IPS-18a (cell line): ENCODE measurements at regions not wholly inside any gene's neighbourhood (a gene's known extent, or its start where the extent isn't known, plus 50 kb on each side); places are given as distances from the start of the nearest gene placed in this dataset.

Experiments
- H3K27ac ChIP-seq: one replicate; pipeline ENCODE4 v1.5.1; 2013; ENCODE audit warnings: low read length
- H3K27me3 ChIP-seq: one replicate; pipeline ENCODE4 v1.6.1; 2013; ENCODE audit warnings: mild to moderate bottlenecking, low read length; ENCODE audit not compliant: control insufficient read depth, insufficient read depth
- H3K36me3 ChIP-seq: one replicate; pipeline ENCODE4 v1.6.1; 2013; ENCODE audit warnings: low read depth, low read length; ENCODE audit not compliant: control insufficient read depth
- H3K4me1 ChIP-seq: one replicate; pipeline ENCODE4 v1.6.1; 2013; ENCODE audit warnings: low read depth, low read length; ENCODE audit not compliant: control insufficient read depth
- H3K4me3 ChIP-seq: one replicate; pipeline ENCODE4 v1.5.1; 2013; ENCODE audit warnings: low read length
- H3K9ac ChIP-seq: one replicate; pipeline ENCODE4 v1.6.1; 2013; ENCODE audit warnings: mild to moderate bottlenecking, low read length, moderate library complexity
- H3K9me3 ChIP-seq: one replicate; pipeline ENCODE4 v1.6.1; 2013; ENCODE audit warnings: low read depth, low read length; ENCODE audit not compliant: control insufficient read depth

GRCh38 chr6:90780778-90781177, 193.9 kb upstream of the MAP3K7 start:
- H3K9me3 ChIP-seq = no peaks in the 10 kb centered on the region
- H3K36me3 ChIP-seq = no peaks in the 10 kb centered on the region
- H3K4me3 ChIP-seq = no peak overlapping the region
- no peak overlapping the region for H3K27ac ChIP-seq
- no peaks in the 10 kb centered on the region for H3K27me3 ChIP-seq
- no peak overlapping the region for H3K9ac ChIP-seq
- H3K4me1 ChIP-seq = peaks cover 17% of the 10 kb centered on the region

- Histone ChIP-seq H3K4me3 (no peak overlapping the region), H3K27ac (no peak overlapping the region), H3K36me3 (no peaks in the 10 kb centered on the region), H3K9me3 (no peaks in the 10 kb centered on the region), H3K27me3 (no peaks in the 10 kb centered on the region), H3K9ac (no peak overlapping the region), H3K4me1 (peaks cover 17% of the 10 kb centered on the region)
Measured at GRCh38 chr6:90780141-90780540, 193.3 kb upstream of the MAP3K7 start.

- H3K27me3 ChIP-seq = no peaks in the 10 kb centered on the region
- no peak overlapping the region for H3K4me3 ChIP-seq
- no peaks in the 10 kb centered on the region for H3K36me3 ChIP-seq
- H3K9ac ChIP-seq = no peak overlapping the region
- peaks cover 17% of the 10 kb centered on the region for H3K4me1 ChIP-seq
- no peaks in the 10 kb centered on the region for H3K9me3 ChIP-seq
- H3K27ac ChIP-seq = no peak overlapping the region
Measured at GRCh38 chr6:90778417-90779203, 191.7 kb upstream of the MAP3K7 start.

- H3K9ac ChIP-seq = no peak overlapping the region
- H3K36me3 ChIP-seq = no peaks in the 10 kb centered on the region
- no peak overlapping the region for H3K27ac ChIP-seq
- no peak overlapping the region for H3K4me3 ChIP-seq
- H3K4me1 ChIP-seq = no peaks in the 10 kb centered on the region
- no peaks in the 10 kb centered on the region for H3K9me3 ChIP-seq
- no peaks in the 10 kb centered on the region for H3K27me3 ChIP-seq
Measured at GRCh38 chr6:90770778-90771177, 183.9 kb upstream of the MAP3K7 start.

- H3K9ac ChIP-seq = no peak overlapping the region
- no peaks in the 10 kb centered on the region for H3K36me3 ChIP-seq
- H3K4me1 ChIP-seq = no peaks in the 10 kb centered on the region
- H3K4me3 ChIP-seq = no peak overlapping the region
- no peaks in the 10 kb centered on the region for H3K27me3 ChIP-seq
- H3K27ac ChIP-seq = no peak overlapping the region
- no peaks in the 10 kb centered on the region for H3K9me3 ChIP-seq
Measured at GRCh38 chr6:90765895-90766294, 179.0 kb upstream of the MAP3K7 start.

GRCh38 chr6:90765491-90765890, 178.6 kb upstream of the MAP3K7 start:
- H3K27ac ChIP-seq = no peak overlapping the region

GRCh38 chr6:90764001-90764400, 177.1 kb upstream of the MAP3K7 start:
- Histone ChIP-seq H3K9ac (no peak overlapping the region), H3K27ac (no peak overlapping the region)

More at GRCh38 chr6:90765491-90765890, 178.6 kb upstream of the MAP3K7 start:
- Histone ChIP-seq H3K36me3 (no peaks in the 10 kb centered on the region), H3K4me1 (no peaks in the 10 kb centered on the region), H3K27me3 (no peaks in the 10 kb centered on the region), H3K9me3 (no peaks in the 10 kb centered on the region), H3K4me3 (no peak overlapping the region), H3K9ac (no peak overlapping the region)

GRCh38 chr6:90759664-90760063, 172.8 kb upstream of the MAP3K7 start:
- H3K27me3 ChIP-seq = no peaks in the 10 kb centered on the region
- no peak overlapping the region for H3K9ac ChIP-seq
- H3K9me3 ChIP-seq = no peaks in the 10 kb centered on the region
- H3K27ac ChIP-seq = no peak overlapping the region
- no peaks in the 10 kb centered on the region for H3K4me1 ChIP-seq
- H3K4me3 ChIP-seq = no peak overlapping the region
- H3K36me3 ChIP-seq = no peaks in the 10 kb centered on the region

More at GRCh38 chr6:90764001-90764400, 177.1 kb upstream of the MAP3K7 start:
- Histone ChIP-seq H3K27me3 (no peaks in the 10 kb centered on the region), H3K36me3 (no peaks in the 10 kb centered on the region), H3K9me3 (no peaks in the 10 kb centered on the region), H3K4me1 (no peaks in the 10 kb centered on the region), H3K4me3 (no peak overlapping the region)

GRCh38 chr6:90758741-90759140, 171.9 kb upstream of the MAP3K7 start:
- Histone ChIP-seq H3K27me3 (no peaks in the 10 kb centered on the region), H3K4me3 (no peak overlapping the region), H3K9ac (no peak overlapping the region), H3K27ac (no peak overlapping the region), H3K36me3 (no peaks in the 10 kb centered on the region), H3K4me1 (no peaks in the 10 kb centered on the region), H3K9me3 (no peaks in the 10 kb centered on the region)

GRCh38 chr6:90753820-90754643, 167.2 kb upstream of the MAP3K7 start:
- no peak overlapping the region for H3K9ac ChIP-seq

GRCh38 chr6:90739802-90740201, 152.9 kb upstream of the MAP3K7 start:
- Histone ChIP-seq H3K27ac (no peak overlapping the region), H3K9me3 (no peaks in the 10 kb centered on the region), H3K36me3 (no peaks in the 10 kb centered on the region), H3K4me3 (no peak overlapping the region), H3K9ac (no peak overlapping the region), H3K27me3 (no peaks in the 10 kb centered on the region), H3K4me1 (peaks cover 3% of the 10 kb centered on the region)

More at GRCh38 chr6:90753820-90754643, 167.2 kb upstream of the MAP3K7 start:
- Histone ChIP-seq H3K36me3 (no peaks in the 10 kb centered on the region), H3K27me3 (no peaks in the 10 kb centered on the region), H3K27ac (no peak overlapping the region), H3K4me1 (no peaks in the 10 kb centered on the region), H3K4me3 (no peak overlapping the region), H3K9me3 (no peaks in the 10 kb centered on the region)
